Esophagus (tissue), 2 donors: ENCODE measurements at regions not wholly inside any gene's neighbourhood (a gene's known extent, or its start where the extent isn't known, plus 50 kb on each side); places are given as distances from the start of the nearest gene placed in this dataset.
"Not testable (repeated sequence)": the region's sequence is repeated elsewhere in the genome, so short reads cannot be mapped to it uniquely, and the experiment has no call there.

Source experiments
- H3K27ac ChIP-seq, 2 donors: one replicate each; pipeline ENCODE4 v1.5.1; 2013; ENCODE audit warnings: low read depth in 2 of 2, mild to moderate bottlenecking in 2 of 2, inconsistent platforms in 1 of 2, low read length in 1 of 2, moderate library complexity in 1 of 2
- H3K27me3 ChIP-seq, 2 donors: one replicate each; pipeline ENCODE4 v1.6.1; 2013; ENCODE audit warnings: low read length in 2 of 2, control low read depth in 1 of 2, mild to moderate bottlenecking in 1 of 2; ENCODE audit not compliant: insufficient read depth in 2 of 2, control insufficient read depth in 1 of 2
- H3K36me3 ChIP-seq, 2 donors: one replicate each; pipeline ENCODE4 v1.6.1; 2013; ENCODE audit warnings: low read length in 1 of 2; ENCODE audit not compliant: control insufficient read depth in 2 of 2, insufficient read depth in 2 of 2
- H3K4me1 ChIP-seq, 2 donors: one replicate each; pipeline ENCODE4 v1.6.1; 2013; ENCODE audit warnings: low read length in 1 of 2; ENCODE audit not compliant: control insufficient read depth in 2 of 2, insufficient read depth in 2 of 2
- H3K4me3 ChIP-seq, 2 donors: one replicate each; pipeline ENCODE4 v1.5.1; 2013; ENCODE audit warnings: low read length in 2 of 2, mild to moderate bottlenecking in 2 of 2, low read depth in 1 of 2, moderate library complexity in 1 of 2
- H3K9me3 ChIP-seq, 2 donors: one replicate each; pipeline ENCODE4 v1.6.1; 2013; ENCODE audit warnings: mild to moderate bottlenecking in 2 of 2, low read depth in 1 of 2, low read length in 1 of 2, moderate library complexity in 1 of 2; ENCODE audit not compliant: control insufficient read depth in 2 of 2, insufficient read depth in 1 of 2
- WGBS, 2 donors: extraction: QIAGEN DNeasy Blood & Tissue Kit; methylation state at CpG; one replicate each; pipeline ENCODE4 v1.1.7; 2013; 5-methylcytosine and 5-hydroxymethylcytosine counted together
- donor health status: healthy with polysubstance abuse.
- donor health status: Bipolar disorder and iron deficiency.

GRCh38 chr3:87461036-87461435 is 184.7 kb upstream of the POU1F1 start:
- 41 to 61% methylated on average over 3 of the region's 3 CpGs for WGBS, 2 donors
- H3K27ac ChIP-seq, result no peak overlapping the region

GRCh38 chr3:87448558-87448957 is 172.2 kb upstream of the POU1F1 start:
- no peaks in the 10 kb centered on the region for H3K27me3 ChIP-seq
- H3K36me3 ChIP-seq, result no peaks in the 10 kb centered on the region
- no peak overlapping the region for H3K27ac ChIP-seq
- H3K9me3 ChIP-seq, result no peaks in the 10 kb centered on the region
- no peaks in the 10 kb centered on the region for H3K4me1 ChIP-seq
- no peak overlapping the region for H3K4me3 ChIP-seq

More at GRCh38 chr3:87461036-87461435, 184.7 kb upstream of the POU1F1 start:
- no peaks in the 10 kb centered on the region for H3K27me3 ChIP-seq
- H3K36me3 ChIP-seq, result no peaks in the 10 kb centered on the region
- no peaks in the 10 kb centered on the region for H3K9me3 ChIP-seq
- no peaks in the 10 kb centered on the region for H3K4me1 ChIP-seq
- no peak overlapping the region for H3K4me3 ChIP-seq

- no peaks in the 10 kb centered on the region for H3K36me3 ChIP-seq
- H3K4me3 ChIP-seq, result no peak overlapping the region
- H3K27ac ChIP-seq, result no peak overlapping the region
- H3K27me3 ChIP-seq, result no peaks in the 10 kb centered on the region
- no peaks in the 10 kb centered on the region for H3K9me3 ChIP-seq
- 60 to 62% methylated on average over 5 of the region's 5 CpGs for WGBS, 2 donors
- no peaks in the 10 kb centered on the region for H3K4me1 ChIP-seq
Measured at GRCh38 chr3:87446849-87447387, 170.5 kb upstream of the POU1F1 start.

GRCh38 chr3:87442470-87442869 is 166.1 kb upstream of the POU1F1 start:
- Histone ChIP-seq H3K4me1 (no peaks in the 10 kb centered on the region), H3K27ac (no peak overlapping the region), H3K27me3 (no peaks in the 10 kb centered on the region), H3K36me3 (no peaks in the 10 kb centered on the region), H3K4me3 (no peak overlapping the region), H3K9me3 (no peaks in the 10 kb centered on the region)
- 76 to 79% methylated on average over 3 of the region's 3 CpGs for WGBS, 2 donors

- 38 to 59% methylated on average over 1 of the region's 1 CpG for WGBS, 2 donors
- Histone ChIP-seq H3K36me3 (no peaks in the 10 kb centered on the region), H3K4me3 (no peak overlapping the region), H3K27ac (no peak overlapping the region), H3K4me1 (no peaks in the 10 kb centered on the region), H3K9me3 (no peaks in the 10 kb centered on the region), H3K27me3 (no peaks in the 10 kb centered on the region)
Measured at GRCh38 chr3:87437765-87438164, 161.4 kb upstream of the POU1F1 start.

GRCh38 chr3:87436781-87437543 is 160.6 kb upstream of the POU1F1 start:
- WGBS, 2 donors, result 62% methylated on average over 7 of the region's 7 CpGs
- Histone ChIP-seq H3K27me3 (no peaks in the 10 kb centered on the region), H3K27ac (no peak overlapping the region), H3K36me3 (no peaks in the 10 kb centered on the region), H3K9me3 (no peaks in the 10 kb centered on the region), H3K4me1 (no peaks in the 10 kb centered on the region), H3K4me3 (no peak overlapping the region)

- Histone ChIP-seq H3K4me1 (no peaks in the 10 kb centered on the region), H3K27me3 (no peaks in the 10 kb centered on the region), H3K9me3 (no peaks in the 10 kb centered on the region), H3K4me3 (no peak overlapping the region), H3K36me3 (no peaks in the 10 kb centered on the region), H3K27ac (no peak overlapping the region)
- WGBS, 2 donors, result 36 to 41% methylated on average over 5 of the region's 5 CpGs
Measured at GRCh38 chr3:87435926-87436620, 159.7 kb upstream of the POU1F1 start.

GRCh38 chr3:87433445-87433844 is 157.1 kb upstream of the POU1F1 start:
- 49 to 54% methylated on average over 3 of the region's 3 CpGs for WGBS, 2 donors
- H3K36me3 ChIP-seq, H3K27ac ChIP-seq, H3K4me1 ChIP-seq, H3K4me3 ChIP-seq, H3K9me3 ChIP-seq, H3K27me3 ChIP-seq: not testable (repeated sequence)

GRCh38 chr3:87426918-87427317 is 150.5 kb upstream of the POU1F1 start:
- 66 to 68% methylated on average over 2 of the region's 2 CpGs for WGBS, 2 donors
- Histone ChIP-seq H3K4me1 (no peaks in the 10 kb centered on the region), H3K4me3 (no peak overlapping the region), H3K9me3 (no peaks in the 10 kb centered on the region), H3K27ac (no peak overlapping the region), H3K36me3 (no peaks in the 10 kb centered on the region), H3K27me3 (no peaks in the 10 kb centered on the region)

GRCh38 chr3:87425056-87425455 is 148.7 kb upstream of the POU1F1 start:
- WGBS, 2 donors, result 79 to 82% methylated on average over 3 of the region's 3 CpGs
- H3K4me3 ChIP-seq, result no peak overlapping the region
- H3K27me3 ChIP-seq, result no peaks in the 10 kb centered on the region
- H3K27ac ChIP-seq, result no peak overlapping the region
- H3K4me1 ChIP-seq, result no peaks in the 10 kb centered on the region
- H3K36me3 ChIP-seq, result no peaks in the 10 kb centered on the region
- H3K9me3 ChIP-seq, result no peaks in the 10 kb centered on the region
